ENCODE measurements at regions not wholly inside any gene's neighbourhood (a gene's known extent, or its start where the extent isn't known, plus 50 kb on each side); places are given as distances from the start of the nearest gene placed in this dataset.
"Not testable (repeated sequence)": the region's sequence is repeated elsewhere in the genome, so short reads cannot be mapped to it uniquely, and the experiment has no call there.

GRCh38 chr15:94847325-94847724 is 616.0 kb downstream of the MCTP2 start:
- no peak for DNase-seq

- DNase-seq, result no peak
Observed at GRCh38 chr15:94848054-94848453, 616.7 kb downstream of the MCTP2 start.

- no peak for DNase-seq
Observed at GRCh38 chr15:94855018-94855408, 623.7 kb downstream of the MCTP2 start.

- DNase-seq, result no peak
Observed at GRCh38 chr15:94855409-94856266, 624.3 kb downstream of the MCTP2 start.

GRCh38 chr15:94856267-94856854 is 625.0 kb downstream of the MCTP2 start:
- no peak for DNase-seq

- DNase-seq, result no peak
Observed at GRCh38 chr15:94857466-94857865, 626.1 kb downstream of the MCTP2 start.

- DNase-seq, result no peak
Observed at GRCh38 chr15:94858011-94858410, 626.6 kb downstream of the MCTP2 start.

GRCh38 chr15:94858449-94858848 is 627.1 kb downstream of the MCTP2 start:
- DNase-seq, result no peak

GRCh38 chr15:94858920-94859319 is 627.6 kb downstream of the MCTP2 start:
- no peak for DNase-seq

GRCh38 chr15:94864600-94864999 is 633.2 kb downstream of the MCTP2 start:
- no peak for DNase-seq

- not testable (repeated sequence) for DNase-seq
Observed at GRCh38 chr15:94868265-94868664, 636.9 kb downstream of the MCTP2 start.

GRCh38 chr15:94875550-94875949 is 644.2 kb downstream of the MCTP2 start:
- no peak for DNase-seq

- no peak for DNase-seq
Observed at GRCh38 chr15:94877833-94878232, 646.5 kb downstream of the MCTP2 start.

GRCh38 chr15:94882071-94882712 is 650.8 kb downstream of the MCTP2 start:
- no peak for DNase-seq

- no peak for DNase-seq
Observed at GRCh38 chr15:94887391-94887790, 656.0 kb downstream of the MCTP2 start.

GRCh38 chr15:94889153-94889552 is 657.8 kb downstream of the MCTP2 start:
- no peak for DNase-seq

- no peak for DNase-seq
Observed at GRCh38 chr15:94893091-94893490, 661.7 kb downstream of the MCTP2 start.

GRCh38 chr15:94894056-94894455 is 662.7 kb downstream of the MCTP2 start:
- no peak for DNase-seq

- no peak for DNase-seq
Observed at GRCh38 chr15:94909510-94909909, 678.1 kb downstream of the MCTP2 start.

GRCh38 chr15:94910166-94910565 is 678.8 kb downstream of the MCTP2 start:
- no peak for DNase-seq

GRCh38 chr15:94912760-94913159 is 681.4 kb downstream of the MCTP2 start:
- DNase-seq, result no peak

- DNase-seq, result no peak
Observed at GRCh38 chr15:94917068-94917467, 685.7 kb downstream of the MCTP2 start.

- no peak for DNase-seq
Observed at GRCh38 chr15:94921936-94922335, 690.6 kb downstream of the MCTP2 start.

- no peak for DNase-seq
Observed at GRCh38 chr15:94924057-94924456, 692.7 kb downstream of the MCTP2 start.

Data from activated T-cell treated with anti-CD3 and anti-CD28 coated beads for 4 hours (primary cell).